Gastrocnemius medialis (tissue), 4 donors: ENCODE measurements at regions not wholly inside any gene's neighbourhood (a gene's known extent, or its start where the extent isn't known, plus 50 kb on each side); places are given as distances from the start of the nearest gene placed in this dataset.

Experiments used
- CTCF ChIP-seq, 5 experiments: fragments of 450-650 bp in 3 of 5; fragments of 200-600 bp in 2 of 5; sonication (generic) in 2 of 5; IDR thresholded peaks in 4 of 5; conservative IDR thresholded peaks in 1 of 5; 1 replicate in 4 of 5; 2 replicates in 1 of 5; pipeline ENCODE4 v1.5.1; 2016 to 2019; ENCODE audit warnings: antibody characterized with exemption in 5 of 5, mild to moderate bottlenecking in 3 of 5, moderate library complexity in 3 of 5
- POLR2A ChIP-seq, 2 donors: fragments of 450-650 bp; IDR thresholded peaks; one replicate each; pipeline ENCODE4 v1.6.1; 2017; ENCODE audit warnings: antibody characterized with exemption in 2 of 2, mild to moderate bottlenecking in 2 of 2, moderate library complexity in 2 of 2

DNA sequence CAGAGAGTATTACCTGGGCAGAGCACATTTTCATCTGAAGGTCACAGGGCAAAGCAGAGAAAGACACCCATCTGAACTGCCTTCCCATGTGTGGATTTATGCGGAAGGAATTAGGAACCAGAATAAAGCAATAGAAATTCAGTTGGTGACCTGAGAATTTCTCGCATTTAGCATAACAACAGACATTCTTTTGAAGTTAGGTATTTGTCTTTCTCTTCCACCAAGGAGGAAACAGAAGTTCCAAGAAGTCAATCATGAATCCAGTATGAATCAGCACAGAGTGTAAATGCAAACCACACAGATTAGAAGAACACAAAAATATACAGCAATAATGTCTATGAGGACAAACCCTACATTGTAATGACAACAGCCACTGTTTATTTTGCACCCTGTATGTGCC is 515.2 kb upstream of the BRINP1 start:
- TF ChIP-seq POLR2A (IDR thresholded peaks at IDR 0.05): no peak
- no peak for TF ChIP-seq CTCF (IDR thresholded peaks at IDR 0.05 in 4 of 5, conservative IDR thresholded peaks at IDR 0.05 in 1 of 5)
